Calu3 (cell line): ENCODE measurements at regions not wholly inside any gene's neighbourhood (a gene's known extent, or its start where the extent isn't known, plus 50 kb on each side); places are given as distances from the start of the nearest gene placed in this dataset.

ENCODE experiments used
- BruUV-seq: library from RNA; stranded (reverse); fragments of 400-500 nt; replicated peaks from 2 replicates; lab custom pipeline; 2021; lab: Mats Ljungman, UMichigan
- CTCF ChIA-PET: fragments of 300-600 bp; sonication (Branson Sonifier 250); formaldehyde crosslinking; loops from one replicate; lab custom pipeline; 2022; ENCODE audit warnings: antibody characterized with exemption; lab: Charles Lee
- DNase-seq: peaks from one replicate; pipeline ENCODE4 v3.0.0; 2022
- H3K27ac Mint-ChIP-seq: one replicate; pipeline ENCODE4 v1.8.0; 2022; ENCODE audit warnings: mixed read lengths; ENCODE audit not compliant: unreplicated experiment
- H3K27me3 Mint-ChIP-seq: one replicate; pipeline ENCODE4 v1.8.0; 2022; ENCODE audit warnings: mixed read lengths; ENCODE audit not compliant: unreplicated experiment
- H3K36me3 Mint-ChIP-seq: one replicate; pipeline ENCODE4 v1.8.0; 2022; ENCODE audit warnings: mild to moderate bottlenecking, moderate library complexity, mixed read lengths; ENCODE audit not compliant: insufficient read depth, unreplicated experiment
- H3K4me1 Mint-ChIP-seq: one replicate; pipeline ENCODE4 v1.8.0; 2022; ENCODE audit warnings: mild to moderate bottlenecking, low read depth, mixed read lengths; ENCODE audit not compliant: unreplicated experiment
- H3K4me3 Mint-ChIP-seq: one replicate; pipeline ENCODE4 v1.8.0; 2022; ENCODE audit warnings: mild to moderate bottlenecking, low read depth, moderate library complexity, mixed read lengths; ENCODE audit not compliant: unreplicated experiment
- H3K9me3 Mint-ChIP-seq: one replicate; pipeline ENCODE4 v1.8.0; 2022; ENCODE audit warnings: low read depth, mixed read lengths; ENCODE audit not compliant: unreplicated experiment
- CTCF ChIP-seq: fragments of 200-600 bp; IDR thresholded peaks from one replicate; pipeline ENCODE4 v1.8.0; 2022; ENCODE audit warnings: antibody characterized with exemption; ENCODE audit not compliant: unreplicated experiment
- intact Hi-C: fragments of 100-400 bp; cut with micrococcal nuclease; formaldehyde crosslinking; loops from one replicate; pipeline ENCODE4 v1.10.0; 2022; ENCODE audit not compliant: unreplicated experiment

- intact Hi-C loops: no loop called here
- DNase-seq: no peak
- Mint-ChIP-seq H3K4me3 (no peak overlapping the region), H3K9me3 (no peaks in the 10 kb centered on the region), H3K4me1 (no peaks in the 10 kb centered on the region), H3K27ac (no peak overlapping the region), H3K36me3 (no peaks in the 10 kb centered on the region), H3K27me3 (no peaks in the 10 kb centered on the region)
- BruUV-seq: no TSS peak
- TF ChIP-seq CTCF: no peak
- CTCF ChIA-PET: no interaction called here
These were observed 76.1 kb downstream of the OR2K2 start for GRCh38 chr9:111253742-111254437.

- Mint-ChIP-seq H3K9me3 (no peaks in the 10 kb centered on the region), H3K4me3 (no peak overlapping the region), H3K27ac (no peak overlapping the region), H3K36me3 (no peaks in the 10 kb centered on the region), H3K4me1 (no peaks in the 10 kb centered on the region), H3K27me3 (no peaks in the 10 kb centered on the region)
- intact Hi-C loops: no loop called here
- BruUV-seq: no TSS peak
- CTCF ChIA-PET: no interaction called here
- TF ChIP-seq CTCF: no peak
- DNase-seq: no peak
These were observed 78.9 kb downstream of the OR2K2 start for GRCh38 chr9:111250875-111251842.

GRCh38 chr9:111237447-111237846 lies 92.6 kb downstream of the OR2K2 start:
- intact Hi-C loops: no loop called here
- no peak overlapping the region for H3K4me3 Mint-ChIP-seq
- H3K9me3 Mint-ChIP-seq: no peaks in the 10 kb centered on the region
- DNase-seq: no peak
- CTCF ChIA-PET: no interaction called here
- H3K4me1 Mint-ChIP-seq: no peaks in the 10 kb centered on the region
- H3K27ac Mint-ChIP-seq: no peak overlapping the region
- TF ChIP-seq CTCF: no peak
- no TSS peak for BruUV-seq
- H3K27me3 Mint-ChIP-seq: no peaks in the 10 kb centered on the region
- H3K36me3 Mint-ChIP-seq: no peaks in the 10 kb centered on the region

- BruUV-seq: no TSS peak
- DNase-seq: no peak
- H3K27me3 Mint-ChIP-seq: no peaks in the 10 kb centered on the region
- CTCF ChIA-PET: no interaction called here
- no peak for TF ChIP-seq CTCF
- no peaks in the 10 kb centered on the region for H3K36me3 Mint-ChIP-seq
- H3K27ac Mint-ChIP-seq: no peak overlapping the region
- no peaks in the 10 kb centered on the region for H3K4me1 Mint-ChIP-seq
- no peaks in the 10 kb centered on the region for H3K9me3 Mint-ChIP-seq
- no peak overlapping the region for H3K4me3 Mint-ChIP-seq
- intact Hi-C loops: no loop called here
These were observed 93.7 kb downstream of the OR2K2 start for GRCh38 chr9:111236332-111236731.
